OCI-LY7 (cell line): ENCODE measurements at regions not wholly inside any gene's neighbourhood (a gene's known extent, or its start where the extent isn't known, plus 50 kb on each side); places are given as distances from the start of the nearest gene placed in this dataset.

ENCODE experiments used
- BruUV-seq: library from RNA; stranded (reverse); fragments of 400-500 nt; replicated peaks from 2 replicates; lab custom pipeline; 2021; lab: Mats Ljungman, UMichigan
- CTCF ChIA-PET: fragments of 300-600 bp; sonication (Branson Sonifier 250); formaldehyde crosslinking; loops from one replicate; lab custom pipeline; 2022; ENCODE audit warnings: antibody characterized with exemption; ENCODE audit not compliant: unreplicated experiment; lab: Charles Lee
- POLR2A ChIA-PET: fragments of 300-600 bp; sonication (Branson Sonifier 250); formaldehyde crosslinking; loops from one replicate; lab custom pipeline; 2022; ENCODE audit warnings: antibody characterized with exemption; lab: Charles Lee
- DNase-seq: peaks from one replicate; pipeline ENCODE4 v3.0.0-alpha.2; 2015; ENCODE audit warnings: low spot score
- H2AFZ ChIP-seq: fragments of 200-600 bp; sonication (generic), shearing (Covaris generic); 2 replicates; pipeline ENCODE4 v1.6.1; 2014; ENCODE audit warnings: mild to moderate bottlenecking, antibody characterized with exemption, low read length, moderate library complexity
- H3K27ac ChIP-seq: fragments of 200-600 bp; sonication (generic); 2 replicates; pipeline ENCODE4 v1.5.1; 2014; ENCODE audit warnings: mixed run types, low read depth, mild to moderate bottlenecking, moderate library complexity, low read length, inconsistent platforms; ENCODE audit not compliant: poor library complexity, severe bottlenecking
- H3K36me3 ChIP-seq: fragments of 200-600 bp; sonication (generic); 2 replicates; pipeline ENCODE4 v1.6.1; 2014; ENCODE audit warnings: mild to moderate bottlenecking, antibody characterized with exemption, low read length, moderate library complexity, mixed read lengths; ENCODE audit not compliant: insufficient read depth
- H3K4me1 ChIP-seq: fragments of 200-600 bp; sonication (generic); 2 replicates; pipeline ENCODE4 v1.5.1; 2014; ENCODE audit warnings: mild to moderate bottlenecking, low read length; ENCODE audit not compliant: insufficient read depth, poor library complexity, severe bottlenecking
- H3K4me2 ChIP-seq: fragments of 200-600 bp; sonication (generic); 2 replicates; pipeline ENCODE4 v1.6.1; 2014; ENCODE audit warnings: mild to moderate bottlenecking, low read length
- H3K4me3 ChIP-seq: fragments of 200-600 bp; sonication (generic); 2 replicates; pipeline ENCODE4 v1.5.1; 2014; ENCODE audit warnings: mild to moderate bottlenecking, low read depth, low read length; ENCODE audit not compliant: poor library complexity, severe bottlenecking
- H3K79me2 ChIP-seq: fragments of 200-600 bp; sonication (generic); 2 replicates; pipeline ENCODE4 v1.6.1; 2016; ENCODE audit warnings: low read depth, mild to moderate bottlenecking, low read length, moderate library complexity, mixed read lengths; ENCODE audit not compliant: insufficient read depth
- H3K9me2 ChIP-seq: fragments of 200-600 bp; sonication (generic); 2 replicates; pipeline ENCODE4 v1.6.1; 2016; ENCODE audit warnings: mild to moderate bottlenecking, low read length, mixed read lengths; ENCODE audit not compliant: insufficient read depth
- H3K9me3 ChIP-seq: fragments of 200-600 bp; sonication (generic); 2 replicates; pipeline ENCODE4 v1.6.1; 2014; ENCODE audit warnings: mild to moderate bottlenecking, mixed run types, low read length, mixed read lengths
- H4K20me1 ChIP-seq: fragments of 200-600 bp; sonication (generic); 2 replicates; pipeline ENCODE4 v1.6.1; 2014; ENCODE audit warnings: mild to moderate bottlenecking, antibody characterized with exemption, low read length, moderate library complexity, mixed read lengths; ENCODE audit not compliant: insufficient read depth
- EZH2phosphoT487 ChIP-seq: fragments of 200-600 bp; sonication (generic); IDR thresholded peaks from 2 replicates; pipeline ENCODE4 v1.6.1; 2018; ENCODE audit warnings: low read depth, borderline replicate concordance, mild to moderate bottlenecking, mixed run types, antibody characterized with exemption, low read length, moderate library complexity, mixed read lengths
- intact Hi-C: fragments of 100-400 bp; cut with micrococcal nuclease; formaldehyde crosslinking; loops from one replicate; pipeline ENCODE4 v1.10.0; 2022; ENCODE audit not compliant: unreplicated experiment
- TF ChIP-seq, protein P1 (sequence below): fragments of 200-600 bp; sonication (generic); conservative IDR thresholded peaks from 2 replicates; pipeline ENCODE4 v1.5.1; 2014; ENCODE audit warnings: mild to moderate bottlenecking, antibody characterized with exemption, low read length, moderate library complexity, mixed read lengths

GRCh38 chr13:34764246-34764645, 177.8 kb upstream of the NBEA start:
- POLR2A ChIA-PET = interaction anchor here (0.5 to 0.6 kb wide), 2 partner anchors 13 to 1545 kb away, joined by 3 to 4 read pairs; no protein-coding TSS in a partner anchor
- intact Hi-C loops = no loop called here
- H3K79me2 ChIP-seq = no peaks in the 10 kb centered on the region
- no peaks in the 10 kb centered on the region for H4K20me1 ChIP-seq
- no peak overlapping the region for H2AFZ ChIP-seq
- DNase-seq = no peak
- H3K9me3 ChIP-seq = no peaks in the 10 kb centered on the region
- no peak for TF ChIP-seq EZH2phosphoT487
- TF ChIP-seq, protein P1, sequence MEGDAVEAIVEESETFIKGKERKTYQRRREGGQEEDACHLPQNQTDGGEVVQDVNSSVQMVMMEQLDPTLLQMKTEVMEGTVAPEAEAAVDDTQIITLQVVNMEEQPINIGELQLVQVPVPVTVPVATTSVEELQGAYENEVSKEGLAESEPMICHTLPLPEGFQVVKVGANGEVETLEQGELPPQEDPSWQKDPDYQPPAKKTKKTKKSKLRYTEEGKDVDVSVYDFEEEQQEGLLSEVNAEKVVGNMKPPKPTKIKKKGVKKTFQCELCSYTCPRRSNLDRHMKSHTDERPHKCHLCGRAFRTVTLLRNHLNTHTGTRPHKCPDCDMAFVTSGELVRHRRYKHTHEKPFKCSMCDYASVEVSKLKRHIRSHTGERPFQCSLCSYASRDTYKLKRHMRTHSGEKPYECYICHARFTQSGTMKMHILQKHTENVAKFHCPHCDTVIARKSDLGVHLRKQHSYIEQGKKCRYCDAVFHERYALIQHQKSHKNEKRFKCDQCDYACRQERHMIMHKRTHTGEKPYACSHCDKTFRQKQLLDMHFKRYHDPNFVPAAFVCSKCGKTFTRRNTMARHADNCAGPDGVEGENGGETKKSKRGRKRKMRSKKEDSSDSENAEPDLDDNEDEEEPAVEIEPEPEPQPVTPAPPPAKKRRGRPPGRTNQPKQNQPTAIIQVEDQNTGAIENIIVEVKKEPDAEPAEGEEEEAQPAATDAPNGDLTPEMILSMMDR = no peak
- BruUV-seq = no TSS peak
- no peak overlapping the region for H3K27ac ChIP-seq
- no peaks in the 10 kb centered on the region for H3K9me2 ChIP-seq
- H3K4me3 ChIP-seq = no peak overlapping the region
- no peaks in the 10 kb centered on the region for H3K4me1 ChIP-seq
- no peak overlapping the region for H3K4me2 ChIP-seq
- H3K36me3 ChIP-seq = no peaks in the 10 kb centered on the region
- CTCF ChIA-PET = no interaction called here

- Histone ChIP-seq H3K27ac (no peak overlapping the region), H3K36me3 (no peaks in the 10 kb centered on the region), H3K9me3 (no peaks in the 10 kb centered on the region), H3K4me1 (no peaks in the 10 kb centered on the region), H2AFZ (no peak overlapping the region), H3K4me2 (no peak overlapping the region), H3K4me3 (no peak overlapping the region), H3K79me2 (no peaks in the 10 kb centered on the region), H3K9me2 (no peaks in the 10 kb centered on the region), H4K20me1 (no peaks in the 10 kb centered on the region)
- TF ChIP-seq, protein P1 = no peak
- no peak for TF ChIP-seq EZH2phosphoT487
- ChIA-PET POLR2A (interaction anchor here (0.5 kb wide), 1 partner anchor 9 kb away, joined by 3 read pairs; no protein-coding TSS in a partner anchor), CTCF (no interaction called here)
- intact Hi-C loops = no loop called here
- BruUV-seq = no TSS peak
- no peak for DNase-seq
Observed at GRCh38 chr13:34765446-34766180, 176.5 kb upstream of the NBEA start.

DNA sequence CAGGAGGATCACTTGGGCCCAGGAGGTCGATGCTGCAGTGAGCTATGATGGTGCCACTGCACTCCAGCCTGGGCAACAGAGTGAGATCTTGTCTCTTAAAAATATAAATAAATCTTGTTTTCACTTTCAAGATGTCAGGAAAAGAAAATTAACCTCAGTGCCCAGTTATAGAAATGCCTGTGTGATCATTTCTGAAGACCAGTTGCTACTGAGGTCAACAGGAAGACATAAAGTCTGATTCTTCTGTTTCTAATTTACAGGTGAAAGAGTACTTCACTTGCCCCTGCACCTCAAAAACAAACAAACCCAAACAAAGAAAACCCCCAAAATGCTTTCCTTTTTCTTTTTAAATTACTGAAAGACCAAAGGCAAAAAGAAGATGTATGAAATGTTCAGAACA, 174.3 kb upstream of the NBEA start:
- no peak overlapping the region for H2AFZ ChIP-seq
- no TSS peak for BruUV-seq
- H3K9me3 ChIP-seq = no peaks in the 10 kb centered on the region
- TF ChIP-seq, protein P1 = no peak
- no peak for TF ChIP-seq EZH2phosphoT487
- intact Hi-C loops = no loop called here
- H3K4me2 ChIP-seq = no peak overlapping the region
- H3K79me2 ChIP-seq = no peaks in the 10 kb centered on the region
- CTCF ChIA-PET = no interaction called here
- H3K4me1 ChIP-seq = no peaks in the 10 kb centered on the region
- DNase-seq = no peak
- H3K27ac ChIP-seq = no peak overlapping the region
- H3K4me3 ChIP-seq = no peak overlapping the region
- POLR2A ChIA-PET = interaction anchor here (0.7 kb wide), 1 partner anchor 313 kb away, joined by 3 read pairs; no protein-coding TSS in a partner anchor
- no peaks in the 10 kb centered on the region for H3K9me2 ChIP-seq
- no peaks in the 10 kb centered on the region for H4K20me1 ChIP-seq
- no peaks in the 10 kb centered on the region for H3K36me3 ChIP-seq
